ENCODE measurements at regions not wholly inside any gene's neighbourhood (a gene's known extent, or its start where the extent isn't known, plus 50 kb on each side); places are given as distances from the start of the nearest gene placed in this dataset.
"Not testable (repeated sequence)": the region's sequence is repeated elsewhere in the genome, so short reads cannot be mapped to it uniquely, and the experiment has no call there.

GRCh38 chr6:84906514-84906913 lies 142.1 kb upstream of the TBX18 start:
- DNase-seq (ENCODE audit: low spot score in 2 of 2) (no peak), FAIRE-seq (no peak)

GRCh38 chr6:84905823-84906222 lies 141.4 kb upstream of the TBX18 start:
- FAIRE-seq (no peak), DNase-seq (ENCODE audit: low spot score in 2 of 2) (no peak)

GRCh38 chr6:84902354-84902928 lies 138.0 kb upstream of the TBX18 start:
- no peak for DNase-seq (ENCODE audit: low spot score in 2 of 2)
- no peak for FAIRE-seq

DNA sequence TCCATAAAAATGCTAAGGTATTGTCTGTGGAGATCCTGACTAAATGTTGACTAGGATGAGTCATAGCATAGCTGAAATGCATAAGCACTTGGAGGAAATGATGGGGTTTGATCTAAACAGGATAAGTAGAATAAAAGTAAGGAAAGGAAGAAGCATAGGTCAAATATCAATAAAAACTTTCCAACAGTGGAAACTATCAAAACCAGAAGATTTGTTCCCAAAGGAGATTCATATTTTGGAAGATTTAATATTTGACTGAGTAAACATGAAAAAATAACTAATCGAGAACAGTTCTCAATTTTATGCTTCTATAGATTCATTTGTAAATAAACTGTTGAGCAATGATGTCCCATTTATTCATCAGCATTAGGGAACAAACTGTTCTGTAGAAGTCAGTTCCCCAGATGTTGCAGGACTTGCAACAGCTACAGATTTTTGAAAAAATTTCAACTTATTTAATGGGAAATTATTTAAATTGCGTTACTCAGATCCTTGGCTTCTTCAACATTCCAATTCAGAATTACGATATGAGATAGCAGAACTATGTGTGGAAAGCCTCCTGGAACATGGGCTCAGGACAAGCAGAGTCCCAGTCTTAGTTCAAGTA lies 133.7 kb upstream of the TBX18 start:
- FAIRE-seq (no peak), DNase-seq (ENCODE audit: low spot score in 2 of 2) (no peak)

DNA sequence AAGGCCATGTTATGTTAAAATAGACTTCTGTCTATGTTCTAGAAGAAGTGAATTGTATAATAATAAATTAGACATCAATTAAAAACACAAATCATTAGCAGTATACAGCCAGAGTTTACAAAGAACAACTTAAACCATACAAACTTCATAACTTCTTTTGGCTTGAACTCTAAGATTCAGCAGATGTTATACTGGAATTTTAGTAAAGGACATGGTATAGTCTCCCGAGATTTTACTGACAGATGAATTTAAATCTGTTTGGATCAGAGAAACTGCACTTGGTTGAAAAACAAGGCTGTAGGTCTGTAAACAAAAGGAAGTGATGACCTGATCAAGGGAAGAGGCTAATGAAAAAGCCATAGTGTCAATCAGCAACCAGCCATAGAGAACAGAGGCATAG lies 132.6 kb upstream of the TBX18 start:
- no peak for DNase-seq (ENCODE audit: low spot score in 2 of 2)
- FAIRE-seq = no peak

GRCh38 chr6:84892671-84893070 lies 128.3 kb upstream of the TBX18 start:
- DNase-seq (ENCODE audit: low spot score in 2 of 2) = no peak
- FAIRE-seq = no peak

GRCh38 chr6:84882768-84883766 lies 118.7 kb upstream of the TBX18 start:
- no peak for DNase-seq (ENCODE audit: low spot score in 2 of 2)
- no peak for FAIRE-seq

DNA sequence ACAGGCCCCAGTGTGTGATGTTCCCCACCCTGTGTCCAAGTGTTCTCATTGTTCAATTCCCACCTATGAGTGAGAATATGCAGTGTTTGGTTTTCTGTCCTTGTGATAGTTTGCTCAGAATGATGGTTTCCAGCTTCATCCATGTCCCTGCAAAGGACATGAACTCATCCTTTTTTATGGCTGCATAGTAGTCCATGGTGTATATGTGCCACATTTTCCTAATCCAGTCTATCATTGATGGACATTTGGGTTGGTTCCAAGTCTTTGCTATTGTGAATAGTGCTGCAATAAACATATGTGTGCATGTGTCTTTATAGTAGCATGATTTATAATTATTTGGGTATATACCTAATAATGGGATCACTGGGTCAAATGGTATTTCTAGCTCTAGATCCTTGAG lies 115.0 kb upstream of the TBX18 start:
- DNase-seq (ENCODE audit: low spot score in 2 of 2); FAIRE-seq: not testable (repeated sequence)

DNA sequence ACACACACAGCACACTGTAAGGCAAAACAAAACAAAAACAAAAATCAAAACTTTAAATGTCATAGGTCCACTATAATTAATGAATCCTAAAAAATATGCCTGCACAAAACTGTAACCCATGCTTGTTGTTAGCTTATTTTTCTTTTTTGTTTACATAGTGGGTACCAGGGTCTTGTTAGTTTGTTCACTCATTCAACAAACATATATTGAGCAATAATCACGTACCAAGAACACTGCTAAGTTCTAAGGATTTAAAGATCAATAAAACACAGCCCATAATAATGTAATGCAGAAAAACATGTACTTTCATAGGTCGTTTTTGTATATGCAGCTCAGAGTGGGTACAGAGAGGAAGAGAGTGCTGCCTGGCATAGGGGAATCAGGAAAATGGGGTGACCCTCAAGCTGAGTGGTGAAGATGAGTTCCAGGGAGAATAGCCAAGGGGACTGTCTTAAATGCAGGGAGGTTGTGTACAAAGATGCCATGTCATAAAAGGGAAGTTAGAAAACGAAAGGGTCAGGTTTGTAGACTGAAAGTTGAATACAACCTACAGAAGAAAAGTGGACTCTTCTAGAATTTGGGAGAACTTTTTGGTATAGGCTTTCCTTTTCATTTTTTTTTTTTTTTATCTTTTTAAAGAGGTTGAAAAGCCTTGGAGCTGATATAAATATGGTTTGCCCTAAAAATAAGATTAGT lies 113.3 kb upstream of the TBX18 start:
- no peak for DNase-seq (ENCODE audit: low spot score in 2 of 2)
- FAIRE-seq = no peak

- FAIRE-seq = no peak
Observed at GRCh38 chr6:84876723-84877514, 112.5 kb upstream of the TBX18 start.

GRCh38 chr6:84872996-84873723 lies 108.8 kb upstream of the TBX18 start:
- DNase-seq (ENCODE audit: low spot score in 2 of 2) = no peak
- no peak for FAIRE-seq

More at GRCh38 chr6:84876723-84877514, 112.5 kb upstream of the TBX18 start:
- DNase-seq (ENCODE audit: low spot score in 2 of 2) = no peak

- no peak for FAIRE-seq
- no peak for DNase-seq (ENCODE audit: low spot score in 2 of 2)
Observed at GRCh38 chr6:84871925-84872324, 107.5 kb upstream of the TBX18 start.

- DNase-seq (ENCODE audit: low spot score in 2 of 2) = no peak
Observed at GRCh38 chr6:84870672-84871071, 106.3 kb upstream of the TBX18 start.

DNA sequence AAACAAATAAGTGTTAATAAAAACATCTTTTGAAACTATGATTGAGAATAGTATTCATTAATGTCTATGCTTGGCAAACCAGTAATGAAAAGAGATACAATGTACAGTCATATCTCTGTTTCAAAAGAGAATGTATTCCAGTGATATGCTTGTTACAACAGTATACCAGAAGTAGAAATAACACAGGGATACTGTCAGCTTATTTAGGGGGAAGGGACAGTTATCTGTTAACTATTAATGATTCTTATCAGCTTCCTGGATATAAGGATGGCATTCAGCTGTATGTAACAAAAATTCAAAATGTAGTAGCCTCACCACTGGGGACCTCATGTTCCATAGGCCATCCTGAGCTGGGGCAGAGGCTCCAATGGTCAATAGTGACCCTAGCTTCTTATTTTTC lies 103.8 kb upstream of the TBX18 start:
- DNase-seq (ENCODE audit: low spot score in 2 of 2) (no peak), FAIRE-seq (no peak)

More at GRCh38 chr6:84870672-84871071, 106.3 kb upstream of the TBX18 start:
- FAIRE-seq = no peak

DNA sequence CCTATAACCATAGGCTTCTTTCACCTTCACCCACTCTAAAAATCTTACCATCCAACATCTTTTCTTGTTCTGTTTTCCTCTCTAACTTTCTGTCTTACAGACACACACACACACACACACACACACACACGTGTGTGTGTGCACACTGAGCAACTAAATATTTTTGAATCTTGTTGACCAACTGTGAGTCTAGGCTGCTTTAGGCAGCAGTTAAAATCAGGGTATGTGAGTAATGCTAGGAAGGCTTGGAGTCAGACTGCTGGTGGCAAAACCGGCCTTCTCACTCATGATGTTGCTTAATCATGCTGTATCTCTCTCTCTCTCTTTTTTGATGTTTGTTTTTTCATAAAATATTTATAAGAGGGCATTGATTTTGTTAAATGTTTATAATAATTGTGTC lies 103.1 kb upstream of the TBX18 start:
- DNase-seq (ENCODE audit: low spot score in 2 of 2) = no peak
- no peak for FAIRE-seq

GRCh38 chr6:84866715-84867114 lies 102.3 kb upstream of the TBX18 start:
- DNase-seq (ENCODE audit: low spot score in 2 of 2) = no peak
- no peak for FAIRE-seq

- not testable (repeated sequence) for FAIRE-seq; DNase-seq (ENCODE audit: low spot score in 2 of 2)
Observed at GRCh38 chr6:84865372-84865771, 101.0 kb upstream of the TBX18 start.

GRCh38 chr6:84862843-84863242 lies 98.4 kb upstream of the TBX18 start:
- no peak for DNase-seq (ENCODE audit: low spot score in 2 of 2)
- no peak for FAIRE-seq

DNA sequence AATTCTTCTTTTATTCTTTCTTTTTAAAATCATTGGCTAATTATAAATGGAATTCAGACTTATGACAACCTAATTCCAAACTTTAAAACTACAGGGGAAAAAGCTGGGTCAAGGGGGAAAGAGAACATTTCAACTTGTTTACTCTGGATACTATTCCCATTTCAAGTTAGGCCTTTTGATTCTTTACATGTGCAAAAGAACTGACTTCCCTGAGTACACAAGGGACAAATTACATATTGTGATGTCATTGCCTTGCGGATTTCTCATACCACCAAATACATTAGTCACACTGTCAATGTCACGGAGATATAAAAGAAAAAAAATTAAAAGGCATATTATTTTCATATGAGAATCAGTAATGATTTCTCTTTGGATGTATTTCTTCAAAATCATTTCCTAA lies 96.5 kb upstream of the TBX18 start:
- no peak for DNase-seq (ENCODE audit: low spot score in 2 of 2)
- FAIRE-seq = no peak
